ENCODE measurements at regions not wholly inside any gene's neighbourhood (a gene's known extent, or its start where the extent isn't known, plus 50 kb on each side); places are given as distances from the start of the nearest gene placed in this dataset.

DNA sequence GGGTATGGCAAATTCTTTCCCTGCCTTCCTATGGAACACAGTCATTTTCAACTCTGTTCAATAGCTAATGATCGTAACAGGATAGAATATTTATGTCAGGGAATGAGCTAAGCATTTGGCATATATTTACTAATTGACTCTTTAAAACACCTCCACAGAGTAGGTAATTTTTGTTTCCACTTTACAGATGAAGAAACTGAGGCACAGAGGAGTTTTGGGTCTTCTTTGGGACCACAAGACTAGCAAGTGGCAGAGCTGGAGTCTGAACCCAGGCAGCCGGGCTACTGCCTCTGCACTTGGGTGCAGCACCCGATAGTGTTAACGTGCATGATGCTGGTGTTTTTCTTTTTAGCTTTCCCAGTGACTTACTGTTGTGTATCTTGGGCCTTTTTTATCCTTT lies 384.0 kb downstream of the SFMBT2 start:
- no peak for TF ChIP-seq POLR2A (IDR thresholded peaks at IDR 0.05; ENCODE audit: insufficient read depth in 1 of 2, low read depth in 2 of 2, low read length in 2 of 2)
- no peak for TF ChIP-seq PRDM4 (CRISPR knock-in tag; IDR thresholded peaks at IDR 0.05; ENCODE audit: borderline replicate concordance)
